Keratinocyte (primary cell): ENCODE measurements at regions not wholly inside any gene's neighbourhood (a gene's known extent, or its start where the extent isn't known, plus 50 kb on each side); places are given as distances from the start of the nearest gene placed in this dataset.

Source experiments
- CTCF ChIP-seq, 3 experiments: IDR thresholded peaks in 1 of 3; conservative IDR thresholded peaks in 1 of 3; optimal IDR thresholded peaks in 1 of 3; 2 replicates in 2 of 3; 3 replicates in 1 of 3; pipeline versions ENCODE3 to v1.5.1; 2011; ENCODE audit warnings: low read length in 3 of 3, mild to moderate bottlenecking in 3 of 3, moderate library complexity in 2 of 3, control low read depth in 1 of 3, inconsistent platforms in 1 of 3; ENCODE audit not compliant: insufficient read depth in 2 of 3; ENCODE audit errors: extremely low read depth in 1 of 3
- EZH2 ChIP-seq: IDR thresholded peaks from one replicate; pipeline ENCODE4 v1.6.1; 2012; ENCODE audit warnings: inconsistent platforms, mild to moderate bottlenecking, low read length, moderate library complexity

GRCh38 chr11:91731051-91731450 is 493.6 kb upstream of the FAT3 start:
- TF ChIP-seq CTCF (optimal IDR thresholded peaks at IDR 0.05 in 1 of 3, IDR thresholded peaks at IDR 0.05 in 1 of 3, conservative IDR thresholded peaks at IDR 0.05 in 1 of 3; ENCODE audit: extremely low read depth in 1 of 3, insufficient read depth in 2 of 3, low read length in 3 of 3) (no peak), EZH2 (no peak)
